CD14-positive monocyte (primary cell): ENCODE measurements at regions not wholly inside any gene's neighbourhood (a gene's known extent, or its start where the extent isn't known, plus 50 kb on each side); places are given as distances from the start of the nearest gene placed in this dataset.

Source experiments
- DNase-seq, 3 donors: peaks; one replicate each; pipeline ENCODE4 v3.0.0-alpha.2; 2011 to 2022
- H2AFZ ChIP-seq: 2 replicates; pipeline ENCODE4 v1.6.0; 2012; ENCODE audit warnings: mild to moderate bottlenecking, low read depth, low read length, inconsistent platforms; ENCODE audit not compliant: insufficient read depth, poor library complexity, severe bottlenecking
- H3K27ac ChIP-seq, 2 donors: 1 replicate in 1 of 2; 2 replicates in 1 of 2; pipeline ENCODE4 v1.5.1; 2012 to 2013; ENCODE audit warnings: low read length in 2 of 2, control low read depth in 1 of 2, inconsistent platforms in 1 of 2, low read depth in 1 of 2, mild to moderate bottlenecking in 1 of 2
- H3K27me3 ChIP-seq, 2 donors: one replicate each; pipeline versions ENCODE4 v1.6.0 to v1.6.1; 2011 to 2013; ENCODE audit warnings: low read length in 2 of 2; ENCODE audit not compliant: control insufficient read depth in 2 of 2, insufficient read depth in 2 of 2
- H3K36me3 ChIP-seq, 2 donors: replicated peaks in 1 of 2; 1 replicate in 1 of 2; 2 replicates in 1 of 2; pipeline versions ENCODE4 v1.5.1 to v1.6.1; 2012 to 2013; ENCODE audit warnings: low read length in 2 of 2, control low read depth in 1 of 2, inconsistent platforms in 1 of 2, mild to moderate bottlenecking in 1 of 2; ENCODE audit not compliant: insufficient read depth in 2 of 2, control insufficient read depth in 1 of 2
- H3K4me1 ChIP-seq, 2 donors: 1 replicate in 1 of 2; 2 replicates in 1 of 2; pipeline versions ENCODE4 v1.5.1 to v1.6.1; 2012 to 2013; ENCODE audit warnings: low read length in 2 of 2, control low read depth in 1 of 2, inconsistent platforms in 1 of 2, mild to moderate bottlenecking in 1 of 2, moderate library complexity in 1 of 2; ENCODE audit not compliant: insufficient read depth in 2 of 2, control insufficient read depth in 1 of 2
- H3K4me2 ChIP-seq: replicated peaks from 2 replicates; pipeline ENCODE3; 2012; ENCODE audit warnings: low read length, moderate library complexity, mild to moderate bottlenecking; ENCODE audit not compliant: poor library complexity, severe bottlenecking; ENCODE audit errors: extremely low read depth
- H3K4me3 ChIP-seq, 3 experiments: fragments of 200-600 bp in 1 of 3; sonication (generic) in 1 of 3; replicated peaks in 1 of 3; 1 replicate in 2 of 3; 2 replicates in 1 of 3; pipeline ENCODE4 v1.5.1; 2011 to 2013; ENCODE audit warnings: low read length in 3 of 3, mild to moderate bottlenecking in 3 of 3, control low read depth in 2 of 3, low read depth in 2 of 3, inconsistent platforms in 1 of 3, moderate library complexity in 1 of 3
- H3K79me2 ChIP-seq: 2 replicates; pipeline ENCODE4 v1.6.0; 2012; ENCODE audit warnings: mild to moderate bottlenecking, control low read depth, inconsistent platforms, low read length, moderate library complexity; ENCODE audit not compliant: insufficient read depth
- H3K9ac ChIP-seq: 2 replicates; pipeline ENCODE4 v1.6.0; 2017; ENCODE audit warnings: low read length, mild to moderate bottlenecking; ENCODE audit not compliant: insufficient read depth, poor library complexity, severe bottlenecking
- H3K9me3 ChIP-seq, 2 donors: replicated peaks in 1 of 2; 1 replicate in 1 of 2; 2 replicates in 1 of 2; pipeline versions ENCODE4 v1.5.1 to v1.6.1; 2012 to 2013; ENCODE audit warnings: low read length in 2 of 2, control low read depth in 1 of 2; ENCODE audit not compliant: control insufficient read depth in 1 of 2, insufficient read depth in 1 of 2
- H4K20me1 ChIP-seq: 2 replicates; pipeline ENCODE4 v1.6.0; 2012; ENCODE audit warnings: mild to moderate bottlenecking, low read length, control low read depth, moderate library complexity; ENCODE audit not compliant: insufficient read depth
- H3K27ac Mint-ChIP-seq, 7 donors: one replicate each; pipeline ENCODE4 v1.8.0; 2020; ENCODE audit warnings: mild to moderate bottlenecking in 7 of 7, mixed read lengths in 7 of 7, moderate library complexity in 6 of 7, inconsistent platforms in 2 of 7
- H3K27me3 Mint-ChIP-seq, 3 donors: one replicate each; pipeline ENCODE4 v1.8.0; 2021 to 2022; ENCODE audit warnings: low read depth in 3 of 3, mild to moderate bottlenecking in 3 of 3, mixed read lengths in 3 of 3, moderate library complexity in 3 of 3, inconsistent platforms in 1 of 3
- H3K36me3 Mint-ChIP-seq, 2 donors: one replicate each; pipeline ENCODE4 v1.8.0; 2020; ENCODE audit warnings: mixed read lengths in 2 of 2, inconsistent platforms in 1 of 2, mild to moderate bottlenecking in 1 of 2
- H3K4me1 Mint-ChIP-seq: one replicate; pipeline ENCODE4 v1.8.0; 2020; ENCODE audit warnings: mild to moderate bottlenecking, mixed read lengths
- H3K4me3 Mint-ChIP-seq, 2 donors: one replicate each; pipeline ENCODE4 v1.8.0; 2020; ENCODE audit warnings: mild to moderate bottlenecking in 2 of 2, mixed read lengths in 2 of 2, moderate library complexity in 1 of 2
- H3K9me3 Mint-ChIP-seq, 7 donors: one replicate each; pipeline ENCODE4 v1.8.0; 2020 to 2022; ENCODE audit warnings: mixed read lengths in 7 of 7, mild to moderate bottlenecking in 6 of 7, moderate library complexity in 6 of 7, inconsistent platforms in 2 of 7
- CTCF ChIP-seq: fragments of 200-600 bp; IDR thresholded peaks from one replicate; pipeline ENCODE4 v1.8.0; 2022; ENCODE audit warnings: antibody characterized with exemption, mild to moderate bottlenecking
- WGBS: methylation state at CpG from one replicate; pipeline ENCODE4 v1.1.5; 2013; ENCODE audit warnings: missing lambda C conversion rate; ENCODE audit not compliant: insufficient coverage; 5-methylcytosine and 5-hydroxymethylcytosine counted together
- intact Hi-C, 2 donors: fragments of 100-400 bp; cut with micrococcal nuclease; formaldehyde crosslinking; loops; one replicate each; pipeline versions ENCODE4 v1.15.0 to v1.15.1; 2023

GRCh38 chr17:79221597-79221996, 147.0 kb downstream of the ENGASE start:
- H2AFZ ChIP-seq, result no peak overlapping the region
- peaks cover 0 to 30% of the 10 kb centered on the region in 2 donors for H3K27me3 ChIP-seq
- WGBS, result 79% methylated on average over 3 of the region's 8 CpGs
- no peak for DNase-seq
- Mint-ChIP-seq H3K36me3 (no peaks in the 10 kb centered on the region), H3K4me1 (peaks cover 4% of the 10 kb centered on the region), H3K27ac (no peak overlapping the region), H3K4me3 (no peak overlapping the region), H3K9me3 (peaks cover 0 to 5% (median 0%) of the 10 kb centered on the region in 7 donors), H3K27me3 (peaks cover 37 to 43% (median 40%) of the 10 kb centered on the region in 3 donors)
- no peaks in the 10 kb centered on the region for H3K36me3 ChIP-seq
- no peak overlapping the region for H3K4me3 ChIP-seq
- no peak overlapping the region for H3K4me2 ChIP-seq
- intact Hi-C loops, result no loop called here
- H3K9me3 ChIP-seq, result no peaks in the 10 kb centered on the region
- H3K27ac ChIP-seq, result no peak overlapping the region
- no peak for TF ChIP-seq CTCF
- no peaks in the 10 kb centered on the region for H4K20me1 ChIP-seq
- H3K9ac ChIP-seq, result no peak overlapping the region
- H3K4me1 ChIP-seq, result no peaks in the 10 kb centered on the region
- no peaks in the 10 kb centered on the region for H3K79me2 ChIP-seq

- Histone ChIP-seq H3K4me2 (no peak overlapping the region), H2AFZ (no peak overlapping the region), H3K9ac (no peak overlapping the region), H3K27me3 (peaks cover 0 to 30% of the 10 kb centered on the region in 2 donors), H3K4me3 (no peak overlapping the region), H3K79me2 (no peaks in the 10 kb centered on the region), H3K27ac (no peak overlapping the region), H3K9me3 (no peaks in the 10 kb centered on the region), H4K20me1 (no peaks in the 10 kb centered on the region), H3K36me3 (no peaks in the 10 kb centered on the region), H3K4me1 (no peaks in the 10 kb centered on the region)
- H3K4me3 Mint-ChIP-seq, result peak overlapping the region in 1 of 2 donors; percentile 83
- intact Hi-C loops, result no loop called here
- H3K27me3 Mint-ChIP-seq, result peaks cover 34 to 44% (median 40%) of the 10 kb centered on the region in 3 donors
- H3K27ac Mint-ChIP-seq, result no peak overlapping the region
- 27% methylated on average over 19 of the region's 21 CpGs for WGBS
- peaks cover 4% of the 10 kb centered on the region for H3K4me1 Mint-ChIP-seq
- DNase-seq, result no peak
- H3K36me3 Mint-ChIP-seq, result no peaks in the 10 kb centered on the region
- peaks cover 0 to 5% (median 0%) of the 10 kb centered on the region in 7 donors for H3K9me3 Mint-ChIP-seq
- TF ChIP-seq CTCF, result no peak
Measured at GRCh38 chr17:79220713-79221291, 146.2 kb downstream of the ENGASE start.
